ENCODE measurements at regions not wholly inside any gene's neighbourhood (a gene's known extent, or its start where the extent isn't known, plus 50 kb on each side); places are given as distances from the start of the nearest gene placed in this dataset.

DNA sequence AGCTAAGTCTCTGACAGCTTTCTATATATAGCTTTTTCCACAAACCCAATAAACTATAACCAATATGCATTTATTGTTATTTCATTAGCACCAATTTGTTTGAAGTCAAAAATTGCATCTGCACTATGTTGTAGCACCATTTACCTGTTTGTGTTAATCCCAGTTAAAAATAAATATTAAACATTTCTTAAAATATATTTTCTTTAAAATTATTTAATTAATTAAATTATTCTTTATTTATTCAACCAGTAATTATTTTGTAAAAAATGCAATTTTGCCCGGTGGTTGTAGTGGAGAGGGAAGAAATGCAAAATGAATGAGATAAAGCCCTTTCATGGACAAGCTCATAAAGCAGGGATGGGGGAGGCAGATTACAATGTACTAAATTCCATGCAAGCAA lies 1257.9 kb downstream of the PCDH17 start:
- DNase-seq, result no peak
- Histone ChIP-seq H3K27me3 (no peaks in the 10 kb centered on the region), H3K4me3 (no peak overlapping the region), H3K27ac (no peak overlapping the region), H3K9me3 (no peaks in the 10 kb centered on the region), H3K4me1 (ENCODE audit: insufficient read depth) (no peaks in the 10 kb centered on the region), H3K36me3 (no peaks in the 10 kb centered on the region)
- TF ChIP-seq, protein P1, sequence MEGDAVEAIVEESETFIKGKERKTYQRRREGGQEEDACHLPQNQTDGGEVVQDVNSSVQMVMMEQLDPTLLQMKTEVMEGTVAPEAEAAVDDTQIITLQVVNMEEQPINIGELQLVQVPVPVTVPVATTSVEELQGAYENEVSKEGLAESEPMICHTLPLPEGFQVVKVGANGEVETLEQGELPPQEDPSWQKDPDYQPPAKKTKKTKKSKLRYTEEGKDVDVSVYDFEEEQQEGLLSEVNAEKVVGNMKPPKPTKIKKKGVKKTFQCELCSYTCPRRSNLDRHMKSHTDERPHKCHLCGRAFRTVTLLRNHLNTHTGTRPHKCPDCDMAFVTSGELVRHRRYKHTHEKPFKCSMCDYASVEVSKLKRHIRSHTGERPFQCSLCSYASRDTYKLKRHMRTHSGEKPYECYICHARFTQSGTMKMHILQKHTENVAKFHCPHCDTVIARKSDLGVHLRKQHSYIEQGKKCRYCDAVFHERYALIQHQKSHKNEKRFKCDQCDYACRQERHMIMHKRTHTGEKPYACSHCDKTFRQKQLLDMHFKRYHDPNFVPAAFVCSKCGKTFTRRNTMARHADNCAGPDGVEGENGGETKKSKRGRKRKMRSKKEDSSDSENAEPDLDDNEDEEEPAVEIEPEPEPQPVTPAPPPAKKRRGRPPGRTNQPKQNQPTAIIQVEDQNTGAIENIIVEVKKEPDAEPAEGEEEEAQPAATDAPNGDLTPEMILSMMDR (IDR thresholded peaks at IDR 0.05), result no peak
- no peak for TF ChIP-seq EP300 (IDR thresholded peaks at IDR 0.05)
- TF ChIP-seq POLR2A (IDR thresholded peaks at IDR 0.05), result no peak
- 68 to 74% (median 68%) methylated on average over 1 of the region's 1 CpG for whole genome bisulfite sequencing, 3 donors
- intact Hi-C loops (cut with DNase I), result no loop called here

DNA sequence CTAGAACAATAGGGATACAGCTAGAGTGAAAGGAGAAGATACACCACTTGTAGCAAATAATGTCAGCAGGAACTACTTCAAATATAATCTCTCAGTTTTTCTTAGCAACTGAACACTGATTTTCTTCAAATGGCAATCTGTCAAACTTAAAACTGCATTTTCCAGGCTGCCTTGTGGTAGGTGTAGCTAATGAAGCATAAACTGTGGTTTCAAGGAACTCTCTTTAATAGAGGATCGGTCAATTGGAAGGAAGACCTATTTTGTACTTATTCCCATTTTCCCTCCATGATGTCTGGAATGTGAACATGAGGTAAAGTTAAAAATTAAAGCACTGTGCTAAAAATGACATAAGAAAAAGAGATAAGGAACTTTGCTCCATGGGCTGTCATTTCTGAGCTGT lies 1261.9 kb downstream of the PCDH17 start:
- intact Hi-C loops (cut with DNase I), result no loop called here
- no peak overlapping the region for H3K4me3 ChIP-seq
- 89 to 97% (median 94%) methylated on average over 1 of the region's 1 CpG for WGBS, 3 donors
- no peaks in the 10 kb centered on the region for H3K36me3 ChIP-seq
- no peak overlapping the region for H3K27ac ChIP-seq
- no peaks in the 10 kb centered on the region for H3K9me3 ChIP-seq
- no peaks in the 10 kb centered on the region for H3K27me3 ChIP-seq
- no peaks in the 10 kb centered on the region for H3K4me1 ChIP-seq (ENCODE audit: insufficient read depth)
- no peak for DNase-seq
- no peak for TF ChIP-seq EP300 (IDR thresholded peaks at IDR 0.05)
- TF ChIP-seq, protein P1 (IDR thresholded peaks at IDR 0.05), result no peak
- no peak for TF ChIP-seq POLR2A (IDR thresholded peaks at IDR 0.05)

DNA sequence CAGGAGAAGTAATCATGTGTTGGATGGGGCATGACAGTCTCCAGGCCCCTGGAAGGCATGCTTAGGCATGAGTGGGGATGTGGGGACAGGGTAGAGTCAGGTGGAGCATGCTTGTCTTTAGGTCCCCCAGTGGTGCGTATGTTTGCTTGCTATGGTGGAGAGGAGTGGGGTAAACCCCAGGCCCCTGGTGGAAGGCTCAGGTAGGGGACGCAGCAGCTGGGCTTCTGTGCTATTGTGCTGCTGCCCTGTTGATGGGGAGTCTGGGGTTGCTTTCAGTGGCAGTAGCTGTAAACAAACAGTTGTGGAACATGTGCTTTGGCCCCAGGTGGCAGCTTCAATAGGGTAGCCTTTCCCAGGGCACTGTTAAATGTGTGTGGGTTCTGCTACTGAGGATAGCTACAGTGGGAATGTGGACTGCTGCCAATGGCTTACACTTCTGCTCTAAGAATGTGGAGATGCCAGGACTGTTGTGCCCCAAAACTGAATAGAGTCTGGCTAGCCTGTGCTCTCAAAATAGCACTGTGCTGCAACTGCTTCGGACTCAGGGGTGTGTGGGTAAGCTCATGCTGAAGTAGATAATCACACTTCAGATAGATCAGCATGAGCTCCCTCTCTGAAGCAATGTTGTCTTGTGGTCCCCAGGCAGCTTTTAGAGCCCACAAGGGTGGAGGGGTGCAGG lies 1257.3 kb downstream of the DIAPH3 start:
- no peaks in the 10 kb centered on the region for H3K36me3 ChIP-seq
- no peaks in the 10 kb centered on the region for H3K9me3 ChIP-seq
- TF ChIP-seq EP300 (IDR thresholded peaks at IDR 0.05) (no peak), POLR2A (IDR thresholded peaks at IDR 0.05) (no peak)
- TF ChIP-seq, protein P1 (IDR thresholded peaks at IDR 0.05), result no peak
- no peak for DNase-seq
- WGBS, 3 donors, result 85 to 89% (median 88%) methylated on average over 3 of the region's 3 CpGs
- intact Hi-C loops (cut with DNase I), result no loop called here
- no peaks in the 10 kb centered on the region for H3K27me3 ChIP-seq
- no peak overlapping the region for H3K27ac ChIP-seq
- no peak overlapping the region for H3K4me3 ChIP-seq
- no peaks in the 10 kb centered on the region for H3K4me1 ChIP-seq (ENCODE audit: insufficient read depth)

DNA sequence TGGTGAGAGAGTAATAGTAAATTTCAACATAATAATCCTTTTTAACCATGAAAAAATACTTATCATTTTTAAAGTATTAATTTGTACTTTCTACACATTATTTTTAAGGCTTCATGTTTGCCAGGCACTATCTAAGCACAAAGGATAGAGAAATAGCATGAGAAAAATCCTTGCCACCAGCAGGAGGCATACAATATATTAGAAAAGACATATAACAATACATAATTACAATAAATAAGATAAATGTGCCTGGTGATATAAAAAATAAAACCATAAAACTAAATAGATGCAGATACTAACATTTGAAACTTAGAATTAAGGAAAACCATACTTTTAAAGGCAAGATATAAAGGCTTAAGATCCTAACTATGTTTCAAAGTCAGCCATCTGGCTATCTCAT lies 1256.4 kb downstream of the DIAPH3 start:
- Histone ChIP-seq H3K36me3 (no peaks in the 10 kb centered on the region), H3K4me1 (ENCODE audit: insufficient read depth) (no peaks in the 10 kb centered on the region), H3K4me3 (no peak overlapping the region), H3K27me3 (no peaks in the 10 kb centered on the region), H3K27ac (no peak overlapping the region), H3K9me3 (no peaks in the 10 kb centered on the region)
- no peak for TF ChIP-seq POLR2A (IDR thresholded peaks at IDR 0.05)
- TF ChIP-seq EP300 (IDR thresholded peaks at IDR 0.05), result no peak
- TF ChIP-seq, protein P1 (IDR thresholded peaks at IDR 0.05), result no peak
- intact Hi-C loops (cut with DNase I), result no loop called here
- no peak for DNase-seq
